IMR-90 (cell line): ENCODE measurements at regions not wholly inside any gene's neighbourhood (a gene's known extent, or its start where the extent isn't known, plus 50 kb on each side); places are given as distances from the start of the nearest gene placed in this dataset.

Experiments used
- ATAC-seq: fragments of 200-7000 bp; cut with Tn5 transposase; 2 replicates; pipeline ENCODE4 v1.9.1; 2020; ENCODE audit warnings: low read depth, mild to moderate bottlenecking, moderate library complexity
- BruUV-seq: library from RNA; stranded (reverse); fragments of 400-500 nt; replicated peaks from 2 replicates; lab custom pipeline; 2021; lab: Mats Ljungman, UMichigan
- CTCF ChIA-PET: fragments of 300-600 bp; formaldehyde crosslinking; extraction: SDS; loops from one replicate; lab custom pipeline; 2021; ENCODE audit warnings: antibody characterized with exemption; lab: Yijun Ruan, JAX
- POLR2A ChIA-PET: fragments of 300-600 bp; sonication (Branson Sonifier 250); formaldehyde crosslinking; loops from one replicate; lab custom pipeline; 2022; ENCODE audit warnings: antibody characterized with exemption; ENCODE audit not compliant: unreplicated experiment; lab: Charles Lee
- DNase-seq: peaks from one replicate; pipeline ENCODE4 v3.0.0; 2013
- H2AFZ ChIP-seq: replicated peaks from 2 replicates; pipeline ENCODE3; 2013; ENCODE audit warnings: low read length, mild to moderate bottlenecking; ENCODE audit not compliant: poor library complexity
- H2AK5ac ChIP-seq: 2 replicates; pipeline ENCODE4 v1.6.1; 2013; ENCODE audit warnings: low read depth, low read length, inconsistent platforms
- H2AK9ac ChIP-seq: replicated peaks from 2 replicates; pipeline ENCODE3; 2013; ENCODE audit warnings: mild to moderate bottlenecking, low read depth, low read length, moderate library complexity; ENCODE audit not compliant: poor library complexity
- H2BK120ac ChIP-seq: 2 replicates; pipeline ENCODE4 v1.6.1; 2013; ENCODE audit warnings: low read depth, low read length, inconsistent platforms
- H2BK15ac ChIP-seq: 3 replicates; pipeline ENCODE4 v1.6.1; 2013; ENCODE audit warnings: low read depth, low read length, inconsistent platforms
- H2BK20ac ChIP-seq: 2 replicates; pipeline ENCODE4 v1.6.1; 2013; ENCODE audit warnings: low read depth, mild to moderate bottlenecking, inconsistent platforms, low read length, moderate library complexity
- H2BK5ac ChIP-seq: 2 replicates; pipeline ENCODE4 v1.6.1; 2013; ENCODE audit warnings: mild to moderate bottlenecking, low read depth, low read length, inconsistent platforms; ENCODE audit not compliant: poor library complexity, severe bottlenecking
- H3K14ac ChIP-seq: replicated peaks from 2 replicates; pipeline ENCODE4 v1.6.1; 2013; ENCODE audit warnings: low read depth, low read length, inconsistent platforms
- H3K18ac ChIP-seq: 2 replicates; pipeline ENCODE4 v1.6.1; 2013; ENCODE audit warnings: low read depth, low read length, control low read depth
- H3K23ac ChIP-seq: 2 replicates; pipeline ENCODE4 v1.6.1; 2013; ENCODE audit warnings: low read depth, low read length, inconsistent platforms
- H3K27ac ChIP-seq: 2 replicates; pipeline ENCODE4 v1.5.1; 2013; ENCODE audit warnings: mild to moderate bottlenecking, control low read depth, low read length; ENCODE audit not compliant: insufficient read depth
- H3K27me3 ChIP-seq: 2 replicates; pipeline ENCODE4 v1.6.1; 2013; ENCODE audit warnings: low read length; ENCODE audit not compliant: control insufficient read depth, insufficient read depth
- H3K36me3 ChIP-seq: 2 replicates; pipeline ENCODE4 v1.6.1; 2013; ENCODE audit warnings: low read length, mixed read lengths; ENCODE audit not compliant: control insufficient read depth, insufficient read depth
- H3K4ac ChIP-seq: 2 replicates; pipeline ENCODE4 v1.6.1; 2013; ENCODE audit warnings: low read depth, low read length, inconsistent platforms
- H3K4me1 ChIP-seq: 2 replicates; pipeline ENCODE4 v1.6.1; 2013; ENCODE audit warnings: low read length, mixed read lengths; ENCODE audit not compliant: control insufficient read depth, insufficient read depth
- H3K4me2 ChIP-seq: 2 replicates; pipeline ENCODE4 v1.6.1; 2013; ENCODE audit warnings: low read depth, mild to moderate bottlenecking, control low read depth, low read length, moderate library complexity
- H3K4me3 ChIP-seq: 2 replicates; pipeline ENCODE4 v1.5.1; 2013; ENCODE audit warnings: low read depth, mild to moderate bottlenecking, control low read depth, low read length, moderate library complexity; ENCODE audit not compliant: insufficient read depth
- H3K56ac ChIP-seq: 2 replicates; pipeline ENCODE4 v1.6.1; 2013; ENCODE audit warnings: low read length, inconsistent platforms; ENCODE audit not compliant: insufficient read depth; ENCODE audit errors: extremely low read depth
- H3K79me1 ChIP-seq, 2 experiments: 2 replicates each; pipeline ENCODE4 v1.6.1; 2013; ENCODE audit warnings: low read length in 2 of 2, inconsistent platforms in 1 of 2, low read depth in 1 of 2
- H3K9ac ChIP-seq: 2 replicates; pipeline ENCODE4 v1.6.1; 2013; ENCODE audit warnings: low read depth, low read length, control low read depth
- H3K9me1 ChIP-seq: 2 replicates; pipeline ENCODE4 v1.6.1; 2013; ENCODE audit warnings: low read length, inconsistent platforms; ENCODE audit not compliant: insufficient read depth
- H3K9me3 ChIP-seq: 2 replicates; pipeline ENCODE4 v1.6.1; 2013; ENCODE audit warnings: low read length; ENCODE audit not compliant: control insufficient read depth, insufficient read depth
- H4K20me1 ChIP-seq: 2 replicates; pipeline ENCODE4 v1.6.1; 2013; ENCODE audit warnings: low read length, inconsistent platforms; ENCODE audit not compliant: insufficient read depth
- H4K5ac ChIP-seq: 2 replicates; pipeline ENCODE4 v1.6.1; 2013; ENCODE audit warnings: mild to moderate bottlenecking, low read depth, low read length, control low read depth
- H4K8ac ChIP-seq, 2 experiments: 2 replicates each; pipeline ENCODE4 v1.6.1; 2013; ENCODE audit warnings: low read depth in 2 of 2, low read length in 2 of 2, control low read depth in 1 of 2, inconsistent platforms in 1 of 2
- H4K91ac ChIP-seq: 2 replicates; pipeline ENCODE4 v1.6.1; 2013; ENCODE audit warnings: low read depth, low read length, inconsistent platforms; ENCODE audit not compliant: insufficient read depth
- CEBPB ChIP-seq: IDR thresholded peaks from 2 replicates; pipeline ENCODE4 v1.6.1; 2012; ENCODE audit warnings: low read depth, low read length, improper control_type of control experiment
- CTCF ChIP-seq: conservative IDR thresholded peaks from 2 replicates; pipeline ENCODE4 v1.5.1; 2012; ENCODE audit warnings: mild to moderate bottlenecking, low read depth, low read length, improper control_type of control experiment
- ELK1 ChIP-seq: fragments of 150-350 bp; IDR thresholded peaks from 2 replicates; pipeline ENCODE4 v1.6.1; 2016; ENCODE audit warnings: low read depth, mild to moderate bottlenecking, low read length, moderate library complexity, borderline replicate concordance
- MAZ ChIP-seq: IDR thresholded peaks from 2 replicates; pipeline ENCODE4 v1.6.1; 2012; ENCODE audit warnings: low read depth, mild to moderate bottlenecking, low read length, improper control_type of control experiment, moderate library complexity, borderline replicate concordance
- MXI1 ChIP-seq: IDR thresholded peaks from 2 replicates; pipeline ENCODE4 v1.6.1; 2012; ENCODE audit warnings: low read depth, mild to moderate bottlenecking, low read length, moderate library complexity, borderline replicate concordance
- WGBS, 2 experiments: methylation state at CpG; one replicate each; pipeline versions ENCODE4 v1.1.5 to v1.1.7; 2013; ENCODE audit warnings: missing lambda C conversion rate in 2 of 2; ENCODE audit not compliant: insufficient read length in 1 of 2; ENCODE audit errors: extremely low coverage in 2 of 2; 5-methylcytosine and 5-hydroxymethylcytosine counted together
- dilution Hi-C: fragments of 300-500 bp; cut with HindIII; formaldehyde crosslinking; loops from one replicate; pipeline ENCODE4 v1.14.3; 2018; ENCODE audit warnings: low sequenced_read_pairs; ENCODE audit not compliant: unreplicated experiment
- in situ Hi-C: fragments of 300-500 bp; cut with MboI; formaldehyde crosslinking; loops from 3 replicates; pipeline ENCODE4 v1.14.3; 2019; ENCODE audit warnings: low sequenced_read_pairs, inconsistent platforms, mixed read lengths
- intact Hi-C: fragments of 100-400 bp; cut with micrococcal nuclease; formaldehyde crosslinking; loops from 2 replicates; pipeline ENCODE4 v1.10.0; 2022

DNA sequence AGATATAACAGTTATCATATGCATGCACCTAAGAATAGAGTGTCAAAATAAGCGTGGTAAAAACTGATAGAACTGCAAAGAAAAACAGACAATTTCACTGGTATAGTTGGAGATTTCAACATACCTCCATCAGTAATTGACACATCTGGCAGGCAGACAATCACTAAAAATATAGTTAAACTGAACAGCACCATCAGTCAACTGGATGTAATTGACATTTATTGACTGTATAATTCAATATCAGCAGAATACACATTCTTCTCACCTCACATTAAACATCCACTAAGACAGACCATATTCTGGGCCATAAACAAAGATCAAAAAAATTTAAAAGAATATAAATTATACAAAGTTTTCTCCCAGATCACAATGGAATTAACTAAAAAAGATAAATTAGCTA lies 378.5 kb upstream of the RGPD4 start:
- Histone ChIP-seq H3K36me3 (no peaks in the 10 kb centered on the region), H3K56ac (no peak overlapping the region), H4K8ac (no peak overlapping the region), H2BK5ac (no peak overlapping the region), H3K4ac (no peak overlapping the region), H4K20me1 (no peaks in the 10 kb centered on the region), H3K4me2 (no peak overlapping the region), H2BK120ac (no peak overlapping the region), H2AK9ac (no peak overlapping the region), H3K23ac (no peak overlapping the region), H3K9ac (no peak overlapping the region), H3K27me3 (no peaks in the 10 kb centered on the region), H3K4me3 (no peak overlapping the region), H3K14ac (no peak overlapping the region), H4K5ac (no peak overlapping the region), H3K9me1 (no peaks in the 10 kb centered on the region), H3K4me1 (no peaks in the 10 kb centered on the region), H2AK5ac (no peak overlapping the region), H3K79me1 (no peaks in the 10 kb centered on the region), H4K91ac (no peak overlapping the region), H2BK20ac (no peak overlapping the region), H3K27ac (no peak overlapping the region), H2BK15ac (no peak overlapping the region), H2AFZ (no peak overlapping the region), H3K18ac (no peak overlapping the region), H3K9me3 (no peaks in the 10 kb centered on the region)
- intact Hi-C loops (no loop called here), dilution Hi-C loops (no loop called here), in situ Hi-C loops (no loop called here)
- DNase-seq = no peak
- POLR2A ChIA-PET = no interaction called here
- no CpG with 5 or more reads among the region's 1 CpG for WGBS, 2 experiments
- TF ChIP-seq MAZ (no peak), MXI1 (no peak), CTCF (no peak), ELK1 (no peak), CEBPB (no peak)
- BruUV-seq = no TSS peak
- CTCF ChIA-PET = interaction anchor here (0.7 kb wide), 1 partner anchor 287 kb away, joined by 3 read pairs; no protein-coding TSS in a partner anchor
- ATAC-seq = no peak
